Mesendoderm (in vitro differentiated cells): ENCODE measurements at regions not wholly inside any gene's neighbourhood (a gene's known extent, or its start where the extent isn't known, plus 50 kb on each side); places are given as distances from the start of the nearest gene placed in this dataset.

ENCODE experiments used
- DNase-seq: peaks from one replicate; pipeline ENCODE4 v3.0.0; 2013
- H2AK5ac ChIP-seq: 2 replicates; pipeline ENCODE4 v1.6.1; 2013; ENCODE audit warnings: low read length, inconsistent platforms
- H2BK120ac ChIP-seq: 2 replicates; pipeline ENCODE4 v1.6.1; 2013; ENCODE audit warnings: low read depth, mild to moderate bottlenecking, low read length, moderate library complexity, mixed read lengths
- H2BK15ac ChIP-seq: replicated peaks from 2 replicates; pipeline ENCODE4 v1.6.1; 2013; ENCODE audit warnings: low read depth, mild to moderate bottlenecking, moderate library complexity
- H2BK5ac ChIP-seq: 2 replicates; pipeline ENCODE4 v1.6.1; 2013; ENCODE audit warnings: low read length, inconsistent platforms
- H3K18ac ChIP-seq: 2 replicates; pipeline ENCODE4 v1.6.1; 2013; ENCODE audit warnings: mild to moderate bottlenecking, low read length, mixed read lengths
- H3K23ac ChIP-seq: one replicate; pipeline ENCODE4 v1.6.1; 2013; ENCODE audit warnings: low read length
- H3K27ac ChIP-seq: 2 replicates; pipeline ENCODE4 v1.5.1; 2013; ENCODE audit warnings: low read depth, mild to moderate bottlenecking, inconsistent platforms, low read length, moderate library complexity
- H3K27me3 ChIP-seq: 2 replicates; pipeline ENCODE4 v1.6.1; 2013; ENCODE audit warnings: low read length, control low read depth, mild to moderate bottlenecking, inconsistent platforms; ENCODE audit not compliant: insufficient read depth, poor library complexity
- H3K36me3 ChIP-seq: 2 replicates; pipeline ENCODE4 v1.6.1; 2013; ENCODE audit warnings: low read length, inconsistent platforms; ENCODE audit not compliant: control insufficient read depth, insufficient read depth
- H3K4ac ChIP-seq: one replicate; pipeline ENCODE4 v1.6.1; 2013; ENCODE audit warnings: low read depth, mild to moderate bottlenecking, low read length, moderate library complexity
- H3K4me1 ChIP-seq: 2 replicates; pipeline ENCODE4 v1.6.1; 2013; ENCODE audit warnings: low read depth, low read length, inconsistent platforms; ENCODE audit not compliant: control insufficient read depth
- H3K4me2 ChIP-seq: 2 replicates; pipeline ENCODE4 v1.6.1; 2013; ENCODE audit warnings: low read length
- H3K4me3 ChIP-seq: 2 replicates; pipeline ENCODE4 v1.5.1; 2013; ENCODE audit warnings: mild to moderate bottlenecking, low read length
- H3K56ac ChIP-seq: one replicate; pipeline ENCODE4 v1.6.1; 2013; ENCODE audit warnings: low read length
- H3K79me1 ChIP-seq: 2 replicates; pipeline ENCODE4 v1.6.1; 2013; ENCODE audit warnings: low read length, inconsistent platforms
- H3K79me2 ChIP-seq: 2 replicates; pipeline ENCODE4 v1.6.1; 2013; ENCODE audit warnings: mild to moderate bottlenecking, low read length; ENCODE audit not compliant: control insufficient read depth, insufficient read depth
- H3K9ac ChIP-seq: 2 replicates; pipeline ENCODE4 v1.6.1; 2013; ENCODE audit warnings: low read length, inconsistent platforms
- H4K5ac ChIP-seq: one replicate; pipeline ENCODE4 v1.6.1; 2013; ENCODE audit warnings: low read length
- H4K8ac ChIP-seq: one replicate; pipeline ENCODE4 v1.6.1; 2013; ENCODE audit warnings: low read depth, mild to moderate bottlenecking, control low read depth, low read length, moderate library complexity
- WGBS: extraction: QIAGEN DNeasy Blood & Tissue Kit; methylation state at CpG from one replicate; pipeline ENCODE4 v1.1.7; 2013; ENCODE audit warnings: low lambda C conversion rate, missing lambda C conversion rate; ENCODE audit not compliant: insufficient coverage; ENCODE audit errors: extremely low coverage; 5-methylcytosine and 5-hydroxymethylcytosine counted together

DNA sequence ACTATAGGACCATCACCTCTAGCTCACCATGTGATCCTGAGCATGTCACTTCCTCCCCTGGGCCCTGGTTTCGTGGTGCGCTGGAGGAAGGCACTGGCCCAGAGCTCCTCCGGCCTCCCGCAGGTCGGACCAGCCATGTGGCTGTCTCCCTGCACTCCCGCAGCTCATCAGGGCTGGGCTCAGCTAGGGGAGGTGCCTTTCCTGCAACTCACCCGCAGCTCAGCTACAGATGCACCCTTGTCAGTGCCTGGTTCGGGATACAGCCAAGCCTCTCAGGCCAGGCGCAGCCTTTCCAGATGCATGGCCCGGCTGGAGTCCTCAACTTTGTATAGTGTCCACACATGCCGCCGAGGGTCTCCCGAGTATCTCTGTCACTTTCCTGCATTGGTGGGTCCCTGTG, 138.2 kb upstream of the VSTM2B start:
- H3K36me3 ChIP-seq, result no peaks in the 10 kb centered on the region
- H3K56ac ChIP-seq, result no peak overlapping the region
- no peaks in the 10 kb centered on the region for H3K4me1 ChIP-seq
- no peak overlapping the region for H2BK120ac ChIP-seq
- no peak overlapping the region for H4K8ac ChIP-seq
- WGBS, result no CpG with 5 or more reads among the region's 13 CpGs
- no peak overlapping the region for H2AK5ac ChIP-seq
- H4K5ac ChIP-seq, result no peak overlapping the region
- H2BK15ac ChIP-seq, result no peak overlapping the region
- no peaks in the 10 kb centered on the region for H3K79me1 ChIP-seq
- H3K79me2 ChIP-seq, result no peaks in the 10 kb centered on the region
- no peak overlapping the region for H3K4ac ChIP-seq
- no peak overlapping the region for H3K4me2 ChIP-seq
- no peak overlapping the region for H3K4me3 ChIP-seq
- H2BK5ac ChIP-seq, result no peak overlapping the region
- no peak for DNase-seq
- no peak overlapping the region for H3K23ac ChIP-seq
- no peak overlapping the region for H3K27ac ChIP-seq
- H3K27me3 ChIP-seq, result no peaks in the 10 kb centered on the region
- no peak overlapping the region for H3K9ac ChIP-seq
- H3K18ac ChIP-seq, result no peak overlapping the region

DNA sequence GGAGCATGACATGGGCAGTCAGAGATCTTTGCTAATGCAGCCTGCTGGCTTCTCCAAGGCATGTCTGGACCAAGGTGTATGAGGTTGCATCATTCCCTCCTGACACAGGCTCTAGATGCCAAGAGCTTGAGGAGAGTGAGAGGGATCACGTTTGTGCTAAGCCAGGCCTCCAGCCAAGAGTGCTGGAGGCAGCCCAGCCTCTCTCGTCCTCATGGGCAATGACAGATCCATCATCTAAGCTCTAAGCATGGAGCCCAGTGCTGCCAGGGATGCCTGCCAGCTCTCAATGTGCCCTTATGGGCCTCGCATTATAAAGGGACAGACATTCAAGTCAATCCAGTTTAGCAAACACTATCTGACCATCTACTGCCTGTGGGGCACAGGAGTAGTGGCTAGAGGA, 136.3 kb upstream of the VSTM2B start:
- no peaks in the 10 kb centered on the region for H3K79me2 ChIP-seq
- H3K4me2 ChIP-seq, result no peak overlapping the region
- no peak overlapping the region for H3K27ac ChIP-seq
- no peaks in the 10 kb centered on the region for H3K36me3 ChIP-seq
- no CpG with 5 or more reads among the region's 3 CpGs for WGBS
- H4K8ac ChIP-seq, result no peak overlapping the region
- H3K23ac ChIP-seq, result no peak overlapping the region
- H3K18ac ChIP-seq, result no peak overlapping the region
- H2BK5ac ChIP-seq, result no peak overlapping the region
- no peak overlapping the region for H4K5ac ChIP-seq
- H3K4me3 ChIP-seq, result no peak overlapping the region
- no peak overlapping the region for H3K9ac ChIP-seq
- no peak overlapping the region for H2AK5ac ChIP-seq
- no peak overlapping the region for H3K56ac ChIP-seq
- no peaks in the 10 kb centered on the region for H3K4me1 ChIP-seq
- DNase-seq, result no peak
- no peak overlapping the region for H2BK120ac ChIP-seq
- H3K79me1 ChIP-seq, result no peaks in the 10 kb centered on the region
- no peaks in the 10 kb centered on the region for H3K27me3 ChIP-seq
- no peak overlapping the region for H3K4ac ChIP-seq
- H2BK15ac ChIP-seq, result no peak overlapping the region

DNA sequence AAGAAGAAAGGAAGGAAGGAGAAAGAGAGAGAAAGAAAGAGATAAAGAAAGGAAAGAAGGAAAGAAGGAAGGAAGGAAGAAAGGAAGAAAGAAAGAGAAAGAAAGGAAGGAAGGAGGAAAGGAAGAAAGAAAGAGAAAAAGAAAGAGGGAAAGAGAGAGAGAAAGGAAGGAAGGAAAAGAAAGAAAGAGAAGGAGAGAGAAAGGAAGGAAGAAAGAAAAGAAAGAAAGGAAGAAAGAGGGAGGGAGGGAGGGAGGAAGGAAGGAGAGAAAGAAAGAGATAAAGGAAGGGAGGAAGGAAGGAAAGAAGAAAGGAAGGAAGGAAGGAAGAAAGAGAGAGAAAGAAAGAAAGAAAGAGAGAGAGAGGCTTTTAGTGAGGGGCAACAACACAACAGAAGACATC, 135.1 kb upstream of the VSTM2B start:
- no peak overlapping the region for H3K27ac ChIP-seq
- no peak overlapping the region for H3K4me3 ChIP-seq
- no peak overlapping the region for H4K5ac ChIP-seq
- H2BK120ac ChIP-seq, result no peak overlapping the region
- no peak overlapping the region for H3K4me2 ChIP-seq
- DNase-seq, result no peak
- H3K4ac ChIP-seq, result no peak overlapping the region
- H2AK5ac ChIP-seq, result no peak overlapping the region
- no peak overlapping the region for H3K56ac ChIP-seq
- no peaks in the 10 kb centered on the region for H3K36me3 ChIP-seq
- no peak overlapping the region for H2BK15ac ChIP-seq
- no peak overlapping the region for H3K9ac ChIP-seq
- no peaks in the 10 kb centered on the region for H3K79me2 ChIP-seq
- no peak overlapping the region for H3K18ac ChIP-seq
- H3K23ac ChIP-seq, result no peak overlapping the region
- no peaks in the 10 kb centered on the region for H3K4me1 ChIP-seq
- no peak overlapping the region for H2BK5ac ChIP-seq
- H3K27me3 ChIP-seq, result no peaks in the 10 kb centered on the region
- H3K79me1 ChIP-seq, result no peaks in the 10 kb centered on the region
- no peak overlapping the region for H4K8ac ChIP-seq

DNA sequence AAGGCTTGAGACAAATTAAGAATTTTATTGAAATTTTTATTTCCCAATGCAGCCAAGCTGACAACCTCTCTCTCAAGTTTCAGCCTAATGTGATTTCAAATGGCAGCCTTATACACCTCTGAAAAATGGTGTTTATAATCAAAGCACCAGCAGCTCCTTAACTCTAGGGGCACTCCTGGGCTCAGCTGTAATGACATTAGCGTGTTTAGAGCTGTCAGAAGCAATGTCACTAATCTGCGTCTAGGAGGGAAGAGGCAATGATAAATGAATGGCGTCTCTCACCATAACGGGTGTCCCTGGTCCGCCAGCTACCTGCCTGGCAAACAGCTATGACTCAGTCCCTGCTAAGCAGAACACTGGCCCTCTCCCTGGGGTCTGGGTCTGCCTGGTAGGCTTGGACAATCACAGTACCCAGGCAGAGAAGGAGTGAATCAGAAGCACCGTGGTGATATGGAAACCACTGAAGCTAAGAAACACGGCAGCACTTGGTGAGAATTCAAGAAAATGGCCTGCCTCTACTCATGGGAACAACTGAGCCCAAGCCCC, 131.8 kb upstream of the VSTM2B start:
- WGBS, result no CpG with 5 or more reads among the region's 7 CpGs
- peak; percentile 59 for DNase-seq
- Histone ChIP-seq H3K27ac (no peak overlapping the region), H3K56ac (no peak overlapping the region), H4K8ac (no peak overlapping the region), H3K23ac (no peak overlapping the region), H3K4me1 (no peaks in the 10 kb centered on the region), H2BK120ac (no peak overlapping the region), H3K4me3 (no peak overlapping the region), H3K79me1 (no peaks in the 10 kb centered on the region), H3K36me3 (no peaks in the 10 kb centered on the region), H3K27me3 (no peaks in the 10 kb centered on the region), H2AK5ac (no peak overlapping the region), H4K5ac (no peak overlapping the region), H2BK15ac (no peak overlapping the region), H3K18ac (no peak overlapping the region), H3K4me2 (no peak overlapping the region), H3K79me2 (no peaks in the 10 kb centered on the region), H3K9ac (no peak overlapping the region), H3K4ac (no peak overlapping the region), H2BK5ac (no peak overlapping the region)

DNA sequence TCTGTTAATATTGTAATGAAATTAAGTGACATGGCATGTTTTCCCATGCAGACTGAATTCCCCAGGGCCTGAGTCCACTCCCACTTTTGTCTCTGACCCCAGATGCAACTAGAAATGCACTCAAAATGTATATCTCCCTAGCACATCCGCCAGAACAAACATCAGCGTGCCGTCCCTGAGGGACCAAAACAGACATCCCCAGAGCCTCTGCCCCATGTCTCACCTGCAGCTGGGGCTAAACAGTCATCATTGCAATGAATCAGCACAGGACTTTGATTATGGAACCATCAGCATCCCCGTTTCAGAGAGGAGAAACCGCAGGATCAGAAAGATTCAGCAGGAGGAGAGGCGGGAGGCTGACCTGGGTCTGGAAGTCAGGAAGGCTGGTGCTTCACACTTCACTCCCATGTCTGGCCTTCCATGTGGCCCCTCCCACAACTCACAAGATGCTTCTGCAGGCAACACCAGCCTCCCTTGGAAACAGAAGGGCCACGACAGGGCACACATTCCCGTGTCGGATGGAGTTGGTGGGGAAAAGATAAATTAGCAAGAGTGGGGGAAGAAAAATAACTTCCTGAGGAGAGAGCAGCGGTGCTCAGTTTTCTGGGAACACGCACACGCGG, 130.6 kb upstream of the VSTM2B start:
- no peak overlapping the region for H3K27ac ChIP-seq
- no peak overlapping the region for H3K23ac ChIP-seq

More for the DNA sequence above, 130.6 kb upstream of the VSTM2B start:
- no peak overlapping the region for H2BK15ac ChIP-seq
- no peak overlapping the region for H4K8ac ChIP-seq
- no peaks in the 10 kb centered on the region for H3K36me3 ChIP-seq
- H3K18ac ChIP-seq, result no peak overlapping the region
- no peak overlapping the region for H3K4me2 ChIP-seq
- DNase-seq, result no peak
- H2BK120ac ChIP-seq, result no peak overlapping the region
- no peaks in the 10 kb centered on the region for H3K79me2 ChIP-seq
- no peak overlapping the region for H3K9ac ChIP-seq
- H3K4me3 ChIP-seq, result no peak overlapping the region
- no peak overlapping the region for H3K4ac ChIP-seq
- no peaks in the 10 kb centered on the region for H3K4me1 ChIP-seq
- no peak overlapping the region for H4K5ac ChIP-seq
- H3K56ac ChIP-seq, result no peak overlapping the region
- no peak overlapping the region for H2BK5ac ChIP-seq
- H3K79me1 ChIP-seq, result no peaks in the 10 kb centered on the region
- no peak overlapping the region for H2AK5ac ChIP-seq
- no peaks in the 10 kb centered on the region for H3K27me3 ChIP-seq
- no CpG with 5 or more reads among the region's 13 CpGs for WGBS
